Endometrium (tissue), 2 donors: ENCODE measurements at regions not wholly inside any gene's neighbourhood (a gene's known extent, or its start where the extent isn't known, plus 50 kb on each side); places are given as distances from the start of the nearest gene placed in this dataset.

Experiments used
- FAIRE-seq: peaks from 2 replicates; lab custom pipeline; 2012; peaks lifted over from hg19 to GRCh38; lab: Jason Lieb, UNC
- donor health status: control.
- donor health status: control.

DNA sequence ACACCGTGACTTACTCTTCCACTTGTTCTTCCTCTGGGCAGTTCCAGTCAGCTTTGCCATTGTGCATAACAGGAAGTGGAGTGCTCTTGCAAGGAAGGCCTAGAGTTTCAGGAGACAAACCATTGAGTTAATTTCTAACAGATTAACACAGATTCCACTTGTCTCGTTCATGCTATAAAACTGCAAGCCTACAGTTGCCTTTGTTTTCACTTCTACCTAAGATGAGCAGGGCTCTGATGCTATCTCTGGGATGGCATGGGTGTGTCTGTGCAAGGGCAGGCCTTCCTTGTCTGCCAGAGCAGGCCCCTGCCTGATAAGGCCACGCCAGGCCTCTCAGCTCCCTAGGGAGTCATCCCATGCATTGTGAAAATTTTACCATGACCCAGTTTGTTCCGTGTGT is 67.7 kb upstream of the PGRMC2 start:
- no peak for FAIRE-seq

DNA sequence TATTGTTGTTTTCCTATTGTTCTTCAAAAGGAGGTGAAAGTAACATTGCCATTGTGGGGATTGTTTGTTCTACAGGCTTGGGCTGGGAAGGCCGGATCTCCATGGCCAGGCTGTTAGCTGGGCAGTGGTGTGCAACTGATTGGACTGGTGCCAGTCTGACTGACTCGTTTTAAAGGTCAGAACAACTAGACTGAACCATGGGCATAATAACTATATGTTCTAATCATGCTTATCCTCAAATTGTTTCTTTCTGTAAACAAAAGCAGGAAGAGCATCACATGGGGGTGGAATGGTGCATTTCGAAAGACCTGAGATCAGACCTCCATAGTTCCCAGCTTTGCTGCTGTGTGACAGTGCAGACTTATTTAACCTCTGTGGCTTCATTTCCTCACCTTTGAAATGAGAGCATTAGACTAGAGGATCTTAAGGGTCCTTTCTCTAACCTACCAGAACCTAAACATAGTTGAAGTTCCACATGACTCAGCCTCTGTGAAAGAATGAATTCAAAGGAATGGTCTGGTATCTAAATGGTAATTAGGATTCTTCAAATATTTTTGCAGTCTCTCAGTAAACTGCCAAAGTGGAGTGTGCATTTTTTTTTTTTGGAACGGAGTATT is 66.7 kb upstream of the PGRMC2 start:
- FAIRE-seq = no peak

DNA sequence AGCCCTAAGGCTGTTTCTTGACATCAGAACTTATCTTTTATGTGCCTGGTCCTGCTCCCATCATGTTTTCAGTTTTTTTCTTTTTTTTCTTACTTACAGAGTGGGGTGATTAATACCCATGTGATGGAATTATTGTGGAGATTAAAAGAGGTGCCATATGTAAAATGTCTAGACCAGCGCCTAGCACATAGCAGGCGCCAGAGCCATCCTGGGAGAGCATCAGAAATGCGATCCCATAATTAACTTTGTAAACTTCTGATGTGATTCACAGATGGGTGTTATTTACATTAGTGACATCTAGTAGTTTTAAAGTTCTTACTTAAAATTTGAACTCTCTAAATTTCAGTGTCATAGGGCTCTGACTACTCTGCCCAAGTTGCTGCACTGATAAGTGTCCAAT is 66.2 kb upstream of the PGRMC2 start:
- no peak for FAIRE-seq

DNA sequence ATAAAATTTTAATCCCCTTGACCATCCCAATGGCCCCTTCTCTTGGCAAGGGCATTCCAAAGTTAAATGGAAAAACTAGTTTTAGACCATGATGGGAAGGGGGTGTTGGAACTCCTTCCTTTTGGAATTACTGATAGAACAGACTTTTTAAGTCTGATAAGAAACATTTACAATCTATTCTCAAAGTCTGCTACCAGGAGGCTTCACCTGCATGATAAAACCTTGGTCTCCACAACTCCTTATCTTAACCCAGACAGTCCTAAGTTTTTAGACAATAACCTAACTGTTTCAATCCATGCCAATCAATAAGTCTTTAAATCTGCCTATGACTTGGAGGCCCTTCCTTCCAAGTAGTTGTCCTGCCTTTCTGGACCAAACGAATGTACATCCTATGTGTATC is 63.9 kb upstream of the PGRMC2 start:
- FAIRE-seq = no peak

DNA sequence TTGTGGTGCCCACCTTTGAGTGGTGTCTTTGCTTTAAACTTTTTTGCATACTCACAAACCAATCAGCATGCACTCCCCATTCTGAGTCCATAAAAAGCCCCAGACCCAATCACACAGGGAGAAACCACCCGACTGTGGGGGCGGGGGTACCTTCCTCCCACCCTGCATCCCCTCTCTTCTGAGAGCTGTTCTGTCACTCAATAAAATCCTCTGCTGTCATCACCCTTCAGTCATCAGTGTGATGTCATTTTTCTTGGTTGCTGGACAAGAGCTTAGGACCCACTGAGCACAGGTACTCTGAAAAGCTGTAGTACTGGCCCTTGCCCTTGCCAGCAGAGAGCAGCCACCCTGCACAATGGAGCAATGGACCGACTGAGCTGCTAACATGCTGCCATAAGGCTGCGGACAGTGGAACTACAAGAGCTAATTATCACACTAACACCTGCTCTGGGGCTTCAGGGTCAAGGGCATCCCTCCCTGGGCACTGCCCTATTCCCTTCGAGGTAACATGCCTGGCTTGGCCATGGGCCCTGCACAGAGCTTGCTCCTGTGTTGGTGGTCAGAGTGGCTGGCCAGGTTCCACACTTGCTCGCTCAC is 62.9 kb upstream of the PGRMC2 start:
- no peak for FAIRE-seq

DNA sequence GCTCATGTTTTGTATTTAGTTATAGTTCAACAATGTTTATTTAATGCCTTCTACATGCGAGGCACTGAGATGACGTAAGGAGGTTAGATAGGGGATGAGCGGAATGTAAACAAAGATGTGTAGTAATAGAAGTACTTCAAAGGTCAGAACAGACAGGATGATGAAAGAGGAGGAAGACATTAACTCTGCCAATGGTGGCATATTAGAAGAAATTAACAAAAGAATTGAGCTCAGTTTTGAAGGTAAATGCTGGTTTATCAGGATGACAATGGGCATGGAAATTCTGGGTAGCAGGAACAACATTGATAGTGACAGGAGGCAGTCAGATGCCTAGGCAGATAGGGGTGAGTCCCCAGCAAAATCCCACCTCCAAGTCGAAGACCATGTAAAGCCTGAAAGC is 62.3 kb upstream of the PGRMC2 start:
- no peak for FAIRE-seq

DNA sequence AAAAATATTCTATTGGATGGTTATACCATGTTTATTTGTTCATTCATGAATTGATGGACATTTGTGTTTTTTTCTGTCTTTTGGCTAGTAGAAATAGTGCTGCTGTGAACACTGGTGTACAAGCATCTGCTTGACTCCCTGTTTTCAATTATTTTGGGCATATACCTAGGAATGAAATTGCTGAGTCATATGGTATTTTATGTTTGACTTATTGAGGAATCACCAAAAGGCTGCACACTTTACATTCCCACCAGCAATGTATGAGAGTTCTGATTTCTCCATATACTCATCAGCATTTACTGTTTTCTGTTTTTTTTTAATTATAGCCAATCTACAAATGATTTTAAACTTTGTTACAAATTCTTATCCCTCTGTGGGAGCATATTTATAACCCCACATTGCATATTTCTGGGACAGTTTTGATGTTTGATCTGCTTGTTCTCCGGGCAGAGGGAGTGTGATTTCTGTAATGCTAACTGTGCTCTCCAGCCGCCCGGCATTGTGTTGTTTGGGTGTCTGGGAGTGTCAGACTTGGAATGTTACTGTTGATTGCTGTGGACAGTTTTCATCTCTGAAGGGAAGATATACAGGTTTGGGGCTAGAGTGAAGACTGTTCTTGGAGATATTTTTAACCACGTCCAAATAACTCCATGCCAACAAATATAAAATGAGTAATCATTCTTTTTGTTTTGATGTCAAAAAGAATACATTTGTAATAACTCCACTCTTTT is 60.5 kb upstream of the PGRMC2 start:
- no peak for FAIRE-seq

DNA sequence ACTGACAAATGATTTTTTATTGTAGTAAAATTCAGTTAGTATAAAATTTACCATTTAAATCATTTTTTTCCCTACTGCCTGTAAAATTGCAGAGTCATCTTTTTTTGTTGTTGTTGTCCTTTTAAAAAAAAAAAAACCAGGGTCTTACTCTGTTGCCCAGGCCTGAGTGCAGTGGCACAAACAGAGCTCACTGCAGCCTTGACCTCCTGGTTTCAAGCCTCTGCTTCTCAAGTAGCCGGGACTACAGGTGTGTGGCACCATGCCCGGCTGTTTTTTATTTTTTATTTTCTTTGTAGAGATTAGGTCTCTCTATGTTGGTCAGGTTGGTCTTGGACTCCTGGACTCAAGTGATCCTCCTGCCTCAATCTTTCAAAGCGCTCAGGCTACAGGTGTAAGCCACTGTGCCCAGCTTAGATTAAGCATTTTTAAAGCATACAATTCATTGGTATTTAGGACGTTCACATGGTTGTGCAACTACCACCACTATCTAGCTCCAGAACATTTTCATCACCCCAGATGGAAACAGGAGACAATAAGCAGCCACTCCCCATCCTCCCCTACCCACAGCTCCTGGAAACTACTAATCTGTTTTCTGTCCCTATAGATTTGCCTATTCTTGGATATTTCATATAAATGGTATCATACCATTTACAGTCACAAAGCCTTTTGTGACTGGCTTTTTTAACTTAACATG is 59.7 kb upstream of the PGRMC2 start:
- FAIRE-seq = no peak

DNA sequence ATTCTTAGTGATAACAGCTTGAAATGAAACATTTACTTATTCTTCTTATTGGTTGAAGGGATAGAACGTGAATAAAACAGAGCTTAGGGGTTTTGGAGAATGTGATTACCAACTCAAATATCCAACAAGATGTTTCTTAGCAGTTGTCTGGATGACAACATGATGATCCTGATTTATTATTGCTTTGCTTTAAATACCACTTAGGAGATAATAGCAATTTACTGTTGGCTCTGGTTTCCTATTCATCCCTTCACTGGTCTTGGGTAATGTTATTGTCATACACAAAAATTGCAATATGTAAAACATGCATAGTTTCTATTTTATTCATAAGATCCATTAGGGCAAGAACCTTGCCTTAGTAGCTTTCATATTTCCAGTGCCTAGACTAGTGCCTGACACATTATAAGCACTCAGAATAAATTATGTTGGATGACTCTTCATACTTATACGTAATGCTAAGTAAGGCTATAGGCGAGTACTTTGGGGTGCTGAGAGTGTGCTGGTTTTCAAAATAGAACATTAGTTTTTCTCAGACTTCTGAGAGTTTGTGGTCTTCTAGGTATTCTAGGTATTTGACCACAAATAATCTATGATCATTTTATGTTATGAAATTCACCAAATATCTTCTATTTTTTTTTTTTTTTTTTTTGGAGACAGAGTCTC is 58.6 kb upstream of the PGRMC2 start:
- no peak for FAIRE-seq

DNA sequence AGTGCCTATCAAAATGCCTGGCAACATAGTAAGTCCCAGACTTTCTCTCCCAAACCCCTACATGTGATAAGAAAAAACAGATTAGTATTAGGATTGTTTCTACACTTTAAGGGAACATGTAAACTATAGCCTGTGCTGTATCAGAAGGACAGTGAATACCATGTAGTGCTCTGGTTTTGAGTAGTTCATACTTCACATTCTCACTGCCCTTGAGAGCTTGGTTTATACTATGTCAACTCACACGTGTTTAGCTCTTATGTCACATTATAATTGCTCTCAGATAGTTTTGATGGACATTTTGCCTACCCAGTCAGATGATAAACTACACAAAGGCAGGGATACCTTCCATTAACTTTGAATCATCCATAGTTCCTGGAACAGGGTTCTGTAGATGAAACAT is 58.0 kb upstream of the PGRMC2 start:
- no peak for FAIRE-seq

DNA sequence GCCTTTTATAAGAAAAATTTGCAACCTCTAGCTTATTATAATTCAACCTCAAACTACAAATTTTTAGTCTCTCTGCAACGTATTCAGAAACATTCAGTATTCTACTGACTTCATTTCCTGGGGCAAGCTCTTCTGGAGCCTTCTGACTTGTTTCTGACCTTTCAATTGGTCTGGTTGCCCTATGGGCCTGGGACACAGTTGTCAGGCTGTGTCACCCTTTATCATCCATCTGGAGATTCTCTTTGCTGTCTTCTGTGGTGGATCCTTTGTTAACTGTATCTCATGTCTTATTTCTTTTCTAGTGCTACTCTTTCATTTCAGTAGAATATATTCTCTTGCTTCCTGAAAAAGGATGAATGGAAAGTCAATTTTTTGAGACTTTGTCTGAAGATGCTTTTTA is 55.1 kb upstream of the PGRMC2 start:
- FAIRE-seq = no peak

DNA sequence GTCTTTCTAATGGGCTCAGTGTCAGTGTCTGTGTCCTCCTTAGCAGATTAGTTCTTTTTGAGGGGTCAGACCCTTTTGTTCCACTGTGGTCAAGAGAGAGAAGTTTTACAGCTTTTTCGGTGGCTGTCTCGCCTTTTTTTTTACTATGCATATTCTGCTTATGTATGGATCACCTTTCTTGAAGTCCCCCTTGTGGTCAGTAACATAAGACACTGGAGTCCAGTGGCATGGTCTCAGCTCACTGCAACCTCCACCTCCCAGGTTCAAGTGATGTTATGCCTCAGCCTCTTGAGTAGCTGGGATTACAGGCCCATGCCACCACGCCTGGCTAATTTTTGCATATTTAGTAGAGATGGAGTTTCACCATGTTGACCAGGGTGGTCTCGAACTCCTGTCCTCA is 54.0 kb upstream of the PGRMC2 start:
- FAIRE-seq = no peak

DNA sequence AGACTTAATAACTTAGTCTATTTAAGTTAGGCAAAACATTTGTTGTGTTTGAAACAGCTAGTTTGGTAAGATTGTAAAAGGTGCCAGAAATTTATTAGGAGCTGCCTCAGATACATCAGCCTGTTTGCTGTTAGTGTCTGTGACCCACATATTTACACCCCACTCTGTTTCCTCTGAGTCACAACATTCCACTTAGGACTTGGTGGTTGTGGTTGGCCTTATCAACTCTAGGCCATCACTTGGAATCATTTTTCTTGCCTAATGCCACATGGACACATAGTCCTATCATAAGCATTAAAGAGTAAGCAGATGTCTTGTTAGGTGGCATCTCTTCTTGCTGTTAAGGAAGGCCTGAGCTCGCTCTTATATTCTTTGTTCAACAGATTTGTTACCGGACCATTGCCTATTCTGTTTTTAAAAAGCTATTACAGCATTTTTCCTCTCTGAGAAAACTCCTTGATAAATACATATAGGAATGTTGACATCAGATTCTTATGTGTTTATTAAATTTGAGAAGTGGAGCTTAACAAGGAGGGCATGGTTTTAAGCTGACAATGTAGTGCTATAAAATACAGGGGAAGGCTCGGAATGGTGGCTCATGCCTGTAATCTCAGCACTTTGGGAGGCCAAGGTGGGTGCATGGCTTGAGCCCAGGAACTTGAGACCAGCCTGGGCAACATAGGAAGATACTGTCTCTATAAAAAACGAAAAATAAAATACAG is 51.2 kb upstream of the PGRMC2 start:
- no peak for FAIRE-seq

DNA sequence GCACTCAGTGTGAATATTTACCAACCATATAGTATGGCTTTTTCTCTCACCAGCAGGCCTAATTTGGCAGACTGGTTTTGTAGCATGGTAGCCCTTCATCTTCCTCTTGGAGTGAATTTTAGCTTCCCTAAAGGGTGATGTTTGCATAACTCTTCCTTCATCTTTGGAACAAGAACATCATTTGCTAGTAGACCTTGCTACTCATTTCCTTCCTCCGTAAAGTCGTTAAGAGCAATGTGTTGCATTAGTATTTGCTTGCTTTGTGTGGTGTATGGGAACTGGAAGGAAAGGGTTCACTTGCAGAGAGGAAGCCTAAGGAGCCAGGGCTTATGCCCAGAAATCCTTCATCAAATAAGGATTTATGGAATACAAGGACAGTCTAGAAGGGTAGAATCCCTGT is 50.2 kb upstream of the PGRMC2 start:
- FAIRE-seq = no peak
